Heart right ventricle (tissue), 16 donors: ENCODE measurements at regions not wholly inside any gene's neighbourhood (a gene's known extent, or its start where the extent isn't known, plus 50 kb on each side); places are given as distances from the start of the nearest gene placed in this dataset.

Experiments
- ATAC-seq, 8 donors: fragments of 200-7000 bp; cut with Tn5 transposase; one replicate each; pipeline ENCODE4 v1.9.1; 2020; ENCODE audit warnings: mild to moderate bottlenecking in 8 of 8, moderate library complexity in 8 of 8, moderate number of reproducible peaks in 1 of 8
- DNase-seq, 2 donors: peaks; one replicate each; pipeline ENCODE4 v3.0.0-alpha.2; 2020
- H3K27ac ChIP-seq, 10 donors: fragments of 200-600 bp; sonication (generic) in 2 of 10; one replicate each; pipeline versions ENCODE4 v1.5.0 to v1.8.0; 2020 to 2022; ENCODE audit warnings: mild to moderate bottlenecking in 3 of 10
- H3K27me3 ChIP-seq, 7 donors: fragments of 200-600 bp; one replicate each; pipeline ENCODE4 v1.8.0; 2021 to 2022; ENCODE audit warnings: mild to moderate bottlenecking in 2 of 7
- H3K36me3 ChIP-seq, 9 donors: fragments of 200-600 bp; sonication (generic) in 1 of 9; one replicate each; pipeline versions ENCODE4 v1.5.0 to v1.8.0; 2020 to 2022; ENCODE audit warnings: mild to moderate bottlenecking in 2 of 9
- H3K4me1 ChIP-seq, 9 donors: fragments of 200-600 bp; sonication (generic) in 1 of 9; one replicate each; pipeline versions ENCODE4 v1.5.0 to v1.8.0; 2020 to 2022; ENCODE audit warnings: mild to moderate bottlenecking in 4 of 9
- H3K4me3 ChIP-seq, 10 donors: fragments of 200-600 bp; sonication (generic) in 2 of 10; one replicate each; pipeline versions ENCODE4 v1.5.0 to v1.8.0; 2020 to 2022; ENCODE audit warnings: mild to moderate bottlenecking in 7 of 10, moderate library complexity in 2 of 10
- H3K9me3 ChIP-seq, 11 donors: fragments of 200-600 bp in 10 of 11; sonication (generic) in 2 of 11; one replicate each; pipeline versions ENCODE4 v1.5.0 to v1.8.0; 2013 to 2022; ENCODE audit warnings: mild to moderate bottlenecking in 2 of 11, control low read depth in 1 of 11, moderate library complexity in 1 of 11
- CTCF ChIP-seq, 9 donors: fragments of 200-600 bp; sonication (generic) in 2 of 9; IDR thresholded peaks; one replicate each; pipeline versions ENCODE4 v1.5.0 to v1.8.0; 2021 to 2022; ENCODE audit warnings: antibody characterized with exemption in 9 of 9, mild to moderate bottlenecking in 5 of 9, moderate library complexity in 1 of 9
- WGBS, 2 donors: extraction: QIAGEN DNeasy Blood & Tissue Kit; methylation state at CpG; one replicate each; pipeline ENCODE4 v1.1.7; 2013; ENCODE audit warnings: inconsistent platforms in 1 of 2; 5-methylcytosine and 5-hydroxymethylcytosine counted together
- intact Hi-C, 10 donors: fragments of 100-400 bp; cut with DNase I; formaldehyde crosslinking; loops; one replicate each; pipeline versions ENCODE4 v1.11.1 to v1.14.2; 2022
- donor health status: Arrhythmogenic right ventricular cardiomyopathy.
- donor health status: ischemic (EF 13 %, LVEDD 7.1; RV severe dilation, severe dysfunction).
- donor health status: healthy with polysubstance abuse.
- donor health status: DM: no; HTN: yes; CAD: no.
- donor health status: DM: no; HTN: no; CAD: no.
- donor health status: ischemic (EF 25% LVEDD 6.9; RV normal size, moderate dysfunction).
- donor health status: ischemic (EF 25% LVEDD 5.7; RV mildly dilated, moderate dysfunction).
- donor health status: healthy.
- donor health status: DM: yes; HTN: yes; CAD: no.
- donor health status: Ischemic cardiomyopathy.
- donor health status: ischemic (EF 35%, LVEDD 5.7; RV mildly dilated, moderate dysfunction).
- donor health status: nonischemic (EF 11% LVEDD 7.7; RV severe dilation, severe dysfunction).
- donor health status: DM: yes; HTN: yes; CAD: no.
- donor health status: PGD.
- donor health status: ischemic (EF 29% LVEDD 5.4; RV normal size, mild dysfunction).
- donor health status: nonischemic (EF 23%, LVEDD 6.1; RV moderate dilation, normal function).

- intact Hi-C loops: no loop called here
- peaks cover 0 to 13% (median 0%) of the 10 kb centered on the region in 11 donors for H3K9me3 ChIP-seq
- H3K27ac ChIP-seq: no peak overlapping the region
- DNase-seq: no peak
- H3K36me3 ChIP-seq: no peaks in the 10 kb centered on the region
- TF ChIP-seq CTCF (IDR thresholded peaks at IDR 0.05): no peak
- H3K27me3 ChIP-seq: peaks cover 0 to 4% (median 0%) of the 10 kb centered on the region in 7 donors
- no peak overlapping the region for H3K4me3 ChIP-seq
- no peaks in the 10 kb centered on the region for H3K4me1 ChIP-seq
- ATAC-seq: no peak
Observed at GRCh38 chr13:94936633-94937032, 224.3 kb upstream of the SOX21 start.

- H3K4me1 ChIP-seq: no peaks in the 10 kb centered on the region
- intact Hi-C loops: no loop called here
- TF ChIP-seq CTCF (IDR thresholded peaks at IDR 0.05): no peak
- ATAC-seq: no peak
- no peak overlapping the region for H3K27ac ChIP-seq
- H3K36me3 ChIP-seq: no peaks in the 10 kb centered on the region
- H3K4me3 ChIP-seq: no peak overlapping the region
- peaks cover 0 to 13% (median 0%) of the 10 kb centered on the region in 11 donors for H3K9me3 ChIP-seq
- WGBS, 2 donors: 78 to 85% methylated on average over 4 of the region's 4 CpGs
- no peak for DNase-seq
- H3K27me3 ChIP-seq: peaks cover 0 to 4% (median 0%) of the 10 kb centered on the region in 7 donors
Observed at GRCh38 chr13:94933936-94934335, 221.6 kb upstream of the SOX21 start.

- intact Hi-C loops: no loop called here
- Histone ChIP-seq H3K27ac (no peak overlapping the region), H3K27me3 (peaks cover 0 to 4% (median 0%) of the 10 kb centered on the region in 7 donors), H3K9me3 (peaks cover 0 to 13% (median 0%) of the 10 kb centered on the region in 11 donors), H3K36me3 (no peaks in the 10 kb centered on the region), H3K4me3 (no peak overlapping the region), H3K4me1 (no peaks in the 10 kb centered on the region)
- WGBS, 2 donors: 90 to 95% methylated on average over 4 of the region's 4 CpGs
- no peak for TF ChIP-seq CTCF (IDR thresholded peaks at IDR 0.05)
- ATAC-seq: no peak
- no peak for DNase-seq
Observed at GRCh38 chr13:94933230-94933751, 220.9 kb upstream of the SOX21 start.

GRCh38 chr13:94928127-94928775 lies 215.9 kb upstream of the SOX21 start:
- TF ChIP-seq CTCF (IDR thresholded peaks at IDR 0.05): no peak
- WGBS, 2 donors: 68 to 74% methylated on average over 5 of the region's 5 CpGs
- Histone ChIP-seq H3K36me3 (no peaks in the 10 kb centered on the region), H3K4me1 (no peaks in the 10 kb centered on the region), H3K9me3 (peaks cover 0 to 7% (median 0%) of the 10 kb centered on the region in 11 donors), H3K27me3 (peaks cover 0 to 3% (median 0%) of the 10 kb centered on the region in 7 donors), H3K27ac (no peak overlapping the region), H3K4me3 (no peak overlapping the region)
- no peak for ATAC-seq
- intact Hi-C loops: no loop called here
- DNase-seq: no peak
